HEK293 (cell line): ENCODE measurements at regions not wholly inside any gene's neighbourhood (a gene's known extent, or its start where the extent isn't known, plus 50 kb on each side); places are given as distances from the start of the nearest gene placed in this dataset.

Source experiments
- BCL6B ChIP-seq: fragments of 450-650 bp; formaldehyde crosslinking; IDR thresholded peaks from 2 replicates; pipeline ENCODE4 v1.5.1; 2017; ENCODE audit warnings: missing biosample characterization, missing genetic modification characterization
- CTCF ChIP-seq: fragments of 450-650 bp; formaldehyde crosslinking; IDR thresholded peaks from 2 replicates; pipeline ENCODE4 v1.5.1; 2016; ENCODE audit warnings: missing biosample characterization, missing genetic modification characterization
- ZNF211 ChIP-seq: fragments of 450-650 bp; formaldehyde crosslinking; IDR thresholded peaks from 2 replicates; pipeline ENCODE4 v1.5.1; 2016; ENCODE audit warnings: low read depth, missing biosample characterization, missing genetic modification characterization
- ZNF223 ChIP-seq: fragments of 450-650 bp; formaldehyde crosslinking; IDR thresholded peaks from 2 replicates; pipeline ENCODE4 v1.5.1; 2016; ENCODE audit warnings: missing biosample characterization, missing genetic modification characterization
- ZNF416 ChIP-seq: fragments of 450-650 bp; formaldehyde crosslinking; IDR thresholded peaks from 2 replicates; pipeline ENCODE4 v1.5.1; 2016; ENCODE audit warnings: missing biosample characterization, missing genetic modification characterization

- no peak for TF ChIP-seq ZNF416 (tag by site-specific recombination)
- TF ChIP-seq CTCF (tag by site-specific recombination), result no peak
- no peak for TF ChIP-seq ZNF223 (tag by site-specific recombination)
- no peak for TF ChIP-seq ZNF211
- TF ChIP-seq BCL6B (tag by site-specific recombination), result no peak
Measured at GRCh38 chr4:81963015-81963762, 410.6 kb downstream of the HNRNPD start.
